NCI-H146 treated with DMSO at 0.1 percent for 48 hours (cell line): ENCODE measurements at regions not wholly inside any gene's neighbourhood (a gene's known extent, or its start where the extent isn't known, plus 50 kb on each side); places are given as distances from the start of the nearest gene placed in this dataset.
"Not testable (repeated sequence)": the region's sequence is repeated elsewhere in the genome, so short reads cannot be mapped to it uniquely, and the experiment has no call there.

Source experiments
- DNase-seq: peaks from one replicate; lab custom pipeline; 2025; ENCODE audit not compliant: unreplicated experiment; lab: John Stamatoyannopoulos, UW

DNA sequence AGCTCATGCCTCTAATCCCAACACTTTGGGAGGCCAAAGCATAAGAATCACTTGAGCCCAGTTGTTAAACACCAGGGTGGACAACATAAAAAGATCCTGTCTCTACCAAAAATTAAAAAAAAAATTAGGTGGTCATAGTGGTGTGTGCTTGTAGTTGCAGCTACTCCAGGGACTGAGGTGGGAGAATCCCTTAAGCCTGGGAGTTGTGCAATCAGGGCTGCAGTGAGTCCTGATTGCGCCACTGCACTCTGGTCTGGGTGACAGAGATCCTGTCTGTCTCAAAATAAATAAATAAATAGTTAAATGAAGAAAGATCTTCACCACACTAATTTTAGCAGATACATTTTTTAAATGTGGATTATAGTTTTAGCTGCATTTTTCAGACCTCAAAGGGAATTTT, 433.2 kb downstream of the MAT2B start:
- no peak for DNase-seq

DNA sequence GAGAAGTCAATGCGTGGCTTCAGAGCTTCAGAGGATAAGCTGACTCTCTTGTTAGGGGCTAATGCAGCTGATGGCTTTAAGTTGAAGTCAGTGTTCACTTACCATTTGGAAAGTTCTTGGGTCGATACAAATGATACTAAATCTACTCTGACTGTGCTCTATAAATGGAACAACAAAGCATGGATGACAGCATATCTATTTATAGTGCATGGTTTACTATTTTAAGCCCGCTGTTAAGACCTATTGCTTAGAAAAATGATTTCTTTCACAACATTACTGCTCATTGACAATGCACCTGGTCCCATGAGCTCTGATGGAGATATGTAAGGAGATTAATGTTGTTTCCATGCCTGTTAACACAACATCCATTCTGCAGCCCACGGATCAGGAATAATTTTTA, 435.7 kb downstream of the MAT2B start:
- DNase-seq: no peak

DNA sequence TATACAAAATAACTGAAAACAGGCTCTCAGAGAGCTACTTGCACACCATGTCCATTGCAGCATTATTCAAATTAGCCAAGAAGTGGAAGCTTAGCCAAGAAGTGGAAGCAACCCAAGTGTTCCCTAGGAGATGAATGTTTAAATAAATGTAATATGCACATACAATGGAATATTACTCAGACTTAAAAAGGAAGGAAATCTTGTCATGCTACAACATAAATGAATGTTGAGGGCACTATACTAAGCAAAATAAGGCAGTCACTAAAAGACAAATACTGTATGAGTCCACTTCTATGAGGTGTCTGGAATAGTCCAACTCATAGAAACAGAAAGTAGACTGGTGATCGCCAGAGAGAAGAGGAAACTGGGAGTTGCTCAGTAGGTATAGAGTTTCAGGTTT, 438.1 kb downstream of the MAT2B start:
- DNase-seq: no peak

DNA sequence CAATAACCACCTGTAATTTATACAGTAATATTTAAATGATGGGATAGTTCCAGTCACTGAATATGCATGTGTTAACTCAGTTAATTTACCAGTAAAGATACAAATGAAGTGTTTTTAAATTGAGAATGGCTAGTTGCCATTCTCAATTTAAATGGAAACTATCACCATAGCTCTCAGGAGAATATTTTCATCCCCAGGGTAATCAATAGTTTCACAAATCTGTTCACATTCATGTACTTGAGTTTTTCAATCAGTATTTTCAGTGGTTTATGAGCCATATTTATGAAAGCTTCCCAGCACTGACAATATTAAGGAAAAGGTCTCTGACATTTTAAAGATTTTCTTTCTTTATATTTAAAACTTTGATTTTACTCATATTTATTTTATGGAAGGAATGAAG, 439.3 kb downstream of the MAT2B start:
- DNase-seq: no peak

DNA sequence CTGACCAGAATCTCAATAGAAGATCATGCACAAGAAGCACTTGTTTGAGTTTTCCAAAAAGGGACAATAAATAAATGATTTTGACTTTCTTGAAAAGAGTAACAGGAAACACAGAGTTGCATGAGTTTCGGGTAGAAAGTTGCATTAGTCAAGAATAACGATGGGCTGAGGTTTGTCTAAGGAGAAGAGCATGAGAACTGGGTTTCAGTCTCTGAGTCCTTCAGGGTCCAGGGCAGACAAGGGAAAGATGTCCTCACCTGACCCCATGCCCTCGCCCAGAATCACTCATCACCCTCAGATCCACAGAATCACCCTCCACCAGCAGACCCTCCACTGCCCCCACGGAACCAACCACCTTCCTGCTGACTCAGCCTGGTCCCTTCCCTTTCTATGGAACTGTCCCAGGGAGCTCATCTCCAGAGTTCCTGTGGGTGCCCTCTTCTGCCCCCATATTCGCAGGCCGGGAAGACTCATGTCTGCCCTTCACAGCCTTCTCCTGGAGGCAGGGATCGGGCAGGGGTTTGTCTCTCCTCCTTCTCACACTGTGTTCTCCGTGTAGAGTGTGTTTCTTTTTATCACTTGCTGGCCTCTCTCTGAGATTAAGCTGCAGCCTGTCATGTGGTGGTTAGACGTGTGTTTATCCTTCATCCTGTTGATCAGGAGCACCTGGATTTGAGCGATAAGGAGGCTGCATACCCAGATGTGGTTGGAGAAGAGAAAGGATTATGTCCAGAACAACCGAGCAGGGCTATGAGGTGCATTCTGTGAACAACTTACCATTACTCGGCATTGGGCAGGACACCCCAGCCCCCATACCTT, 442.6 kb downstream of the MAT2B start:
- no peak for DNase-seq

DNA sequence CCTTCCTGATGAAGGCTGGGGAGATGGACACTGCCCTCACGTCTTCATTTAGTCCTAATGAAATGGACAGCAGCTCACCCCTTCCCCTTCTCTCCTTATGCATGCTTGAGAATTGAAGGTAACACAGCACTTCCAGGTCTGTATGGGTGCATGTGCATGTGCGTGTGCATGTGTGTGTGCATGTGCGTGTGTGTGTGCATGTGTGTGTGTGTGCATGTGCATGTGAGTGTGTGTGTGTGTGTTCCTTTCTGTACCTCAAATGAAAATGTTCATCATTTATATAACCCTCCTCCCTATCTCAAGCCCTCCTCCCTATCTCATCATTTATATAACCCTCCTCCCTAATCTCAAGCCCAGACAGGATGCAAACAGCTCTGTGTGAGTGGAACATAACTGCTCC, 444.8 kb downstream of the MAT2B start:
- DNase-seq: no peak

DNA sequence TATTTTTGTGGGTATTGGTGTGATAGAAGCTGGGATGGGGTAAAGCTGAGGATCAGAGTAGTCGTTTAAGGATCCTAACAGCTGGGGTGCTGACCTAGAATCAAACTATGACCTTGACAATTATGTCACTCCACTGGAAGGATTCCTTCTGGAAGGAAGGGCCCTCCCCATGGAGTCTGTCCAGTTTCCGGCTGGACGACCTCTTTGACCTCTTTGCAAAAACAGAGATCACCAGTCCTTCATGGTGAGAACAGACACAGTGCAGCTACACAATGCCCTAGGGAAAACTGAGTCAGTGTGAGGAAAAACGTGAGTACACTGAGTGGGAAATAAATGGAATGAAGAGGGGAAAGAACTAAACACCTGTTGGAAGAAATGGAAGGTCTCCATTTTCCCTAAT, 445.6 kb downstream of the MAT2B start:
- DNase-seq: no peak

DNA sequence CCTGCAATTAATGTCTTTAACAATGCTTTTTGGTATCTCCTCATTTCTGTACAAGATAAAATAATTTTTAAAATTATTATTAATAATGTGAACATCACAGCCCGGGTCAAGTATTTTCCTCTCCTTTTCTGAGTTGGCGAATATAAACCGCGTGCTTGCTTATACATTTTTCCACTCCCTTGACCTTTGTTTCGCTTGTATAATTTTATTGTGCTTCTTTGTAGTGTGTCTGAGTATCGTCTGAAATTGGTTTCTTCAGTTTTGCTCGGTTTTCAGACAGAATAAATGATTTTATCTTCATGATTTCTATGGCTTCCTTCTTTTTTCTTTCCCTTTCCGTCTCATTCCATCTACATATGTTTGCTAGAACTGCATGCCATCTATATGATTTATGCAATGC, 448.5 kb downstream of the MAT2B start:
- no peak for DNase-seq

DNA sequence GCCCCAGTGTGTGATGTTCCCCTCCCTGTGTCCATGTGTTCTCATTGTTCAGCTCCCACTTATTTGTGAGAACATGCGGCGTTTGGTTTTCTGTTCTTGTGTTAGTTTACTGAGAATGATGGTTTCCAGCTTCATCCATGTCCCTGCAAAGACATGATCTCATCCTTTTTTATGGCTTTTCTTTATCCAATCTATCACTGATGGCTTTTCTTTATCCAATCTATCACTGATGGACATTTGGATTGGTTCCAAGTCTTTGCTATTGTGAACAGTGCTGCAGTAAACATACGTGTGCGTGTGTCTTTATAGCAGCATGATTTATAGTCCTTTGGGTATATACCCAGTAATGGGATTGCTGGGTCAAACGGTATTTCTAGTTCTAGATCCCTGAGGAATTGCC, 455.8 kb downstream of the MAT2B start:
- not testable (repeated sequence) for DNase-seq

DNA sequence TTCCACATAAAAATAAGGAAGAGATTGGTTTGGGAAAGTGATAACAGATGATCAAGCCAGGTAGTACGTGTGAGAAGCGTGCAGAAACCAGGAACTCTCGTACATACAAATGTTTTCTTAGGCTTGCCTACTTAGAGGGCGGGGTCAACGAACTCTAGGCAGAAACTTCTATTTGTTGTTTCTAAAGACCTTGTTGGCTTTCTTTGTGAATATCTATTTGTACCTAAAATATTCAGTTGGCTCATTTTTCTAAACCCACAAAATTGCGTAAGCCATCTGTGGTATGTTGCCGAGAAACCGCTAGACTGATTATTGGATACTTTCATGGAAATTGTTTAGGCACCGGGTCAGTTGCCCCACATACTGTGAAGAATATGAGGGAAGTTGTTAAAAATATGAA, 458.5 kb downstream of the MAT2B start:
- DNase-seq: no peak

DNA sequence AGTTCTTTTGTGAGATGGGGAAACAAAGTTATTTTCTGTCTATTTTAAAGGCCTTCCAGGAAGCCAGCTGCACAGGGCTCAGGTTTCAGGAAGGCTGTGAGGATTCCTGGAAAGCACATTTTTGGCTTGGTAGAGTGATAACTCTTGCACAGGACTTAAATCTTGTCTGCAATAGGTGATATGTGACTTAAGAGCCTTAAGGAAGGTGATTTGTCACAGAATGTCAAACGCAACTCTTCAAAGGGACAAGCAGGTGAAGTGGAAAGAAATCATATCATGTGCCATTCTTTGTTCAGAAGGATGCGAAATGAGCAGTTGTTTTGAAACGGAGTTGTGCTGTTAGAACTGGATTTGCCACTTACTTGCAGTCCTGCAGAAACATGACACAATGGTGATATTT, 459.3 kb downstream of the MAT2B start:
- no peak for DNase-seq

DNA sequence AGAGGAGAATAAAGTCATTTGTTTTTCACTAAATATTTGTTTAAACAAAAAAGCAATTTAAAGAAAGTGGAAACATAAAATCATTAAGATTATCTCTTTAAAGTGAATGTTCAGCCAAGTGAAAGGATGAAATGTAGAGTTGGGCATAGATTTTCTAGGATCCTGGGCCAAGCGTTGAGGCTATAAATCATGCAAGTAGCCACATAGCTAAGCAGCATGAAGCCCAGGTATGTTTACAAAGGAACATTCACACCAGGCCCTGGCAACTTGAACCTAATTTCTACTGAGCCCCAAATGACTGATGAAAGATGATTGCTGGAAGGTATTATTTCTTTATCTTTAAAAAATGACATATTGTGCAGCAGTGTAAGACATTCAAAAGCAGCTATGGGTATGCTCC, 461.8 kb downstream of the MAT2B start:
- no peak for DNase-seq

DNA sequence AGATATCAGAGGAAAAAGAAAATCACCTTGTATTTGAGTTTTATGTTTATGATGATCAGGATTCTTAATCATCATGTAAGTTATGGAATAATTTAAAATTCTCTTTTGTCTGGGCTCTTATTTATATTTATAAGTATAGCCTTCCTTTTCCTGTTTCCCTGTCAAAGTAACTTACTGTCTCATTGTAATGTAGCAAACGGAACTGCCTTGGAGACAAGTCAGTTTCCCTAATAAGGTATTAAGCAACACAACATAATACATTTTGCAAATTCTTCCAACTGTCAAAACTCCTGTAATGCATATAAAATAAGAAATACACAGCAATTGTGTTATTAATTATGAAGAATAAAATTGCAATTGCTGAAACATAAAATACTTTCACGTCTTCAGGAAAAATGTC, 463.2 kb downstream of the MAT2B start:
- no peak for DNase-seq

DNA sequence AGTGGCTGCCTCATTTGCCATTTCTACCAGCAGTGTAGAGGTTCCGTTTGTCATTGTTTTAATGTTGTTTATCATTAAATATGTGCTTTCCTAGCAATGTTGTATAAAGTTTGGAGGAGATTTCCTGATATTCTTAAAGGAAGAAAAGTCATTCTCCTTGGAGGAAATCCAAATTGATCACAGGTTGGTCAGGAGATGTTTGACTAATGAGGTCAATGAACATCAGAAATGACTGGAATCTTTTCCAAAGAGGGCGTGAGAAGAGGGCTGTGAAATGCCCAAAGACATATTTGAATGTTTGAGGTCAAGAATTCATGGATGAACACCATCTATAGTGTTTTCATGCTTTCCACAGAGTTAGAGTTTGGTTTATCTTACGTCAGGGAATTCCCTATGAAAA, 471.3 kb downstream of the MAT2B start:
- DNase-seq: no peak

DNA sequence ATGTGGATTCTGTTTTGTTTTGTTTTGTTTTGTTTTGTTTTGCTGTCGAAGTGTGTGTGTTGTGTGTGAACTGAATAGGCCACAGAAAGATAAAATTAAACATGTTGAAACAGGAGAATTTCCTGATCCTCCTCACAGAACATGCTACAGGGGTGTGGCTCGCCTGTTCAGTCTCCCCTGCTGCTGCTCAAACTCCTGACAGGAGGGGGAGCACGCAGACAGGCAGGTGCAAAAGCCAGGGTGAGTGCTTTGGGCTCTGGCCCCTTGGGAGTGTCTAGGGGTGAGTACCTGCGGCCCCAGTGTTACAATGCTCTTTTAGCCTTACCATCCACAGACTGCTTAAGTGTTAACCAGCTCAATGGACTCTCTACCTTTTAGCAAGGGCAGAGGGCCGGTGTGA, 473.5 kb downstream of the MAT2B start:
- no peak for DNase-seq

DNA sequence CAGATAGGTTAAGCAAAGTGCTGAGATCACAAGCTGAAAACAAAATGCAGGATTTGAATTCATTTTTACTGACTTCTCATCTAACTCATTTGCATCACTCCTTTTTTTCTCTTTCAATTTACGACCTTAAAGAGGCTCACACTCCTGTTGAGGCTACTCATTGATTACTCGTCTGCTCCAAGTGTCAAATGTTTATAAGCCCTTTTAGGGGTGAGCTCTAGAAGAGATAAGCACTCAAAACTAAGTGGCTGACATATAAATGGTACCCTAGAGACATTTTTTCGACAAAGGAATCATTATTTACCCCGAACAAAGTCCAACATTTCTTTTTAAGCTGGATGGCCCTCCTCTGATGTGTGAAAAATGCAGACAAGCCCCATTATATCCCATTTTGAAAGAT, 483.1 kb downstream of the MAT2B start:
- no peak for DNase-seq

DNA sequence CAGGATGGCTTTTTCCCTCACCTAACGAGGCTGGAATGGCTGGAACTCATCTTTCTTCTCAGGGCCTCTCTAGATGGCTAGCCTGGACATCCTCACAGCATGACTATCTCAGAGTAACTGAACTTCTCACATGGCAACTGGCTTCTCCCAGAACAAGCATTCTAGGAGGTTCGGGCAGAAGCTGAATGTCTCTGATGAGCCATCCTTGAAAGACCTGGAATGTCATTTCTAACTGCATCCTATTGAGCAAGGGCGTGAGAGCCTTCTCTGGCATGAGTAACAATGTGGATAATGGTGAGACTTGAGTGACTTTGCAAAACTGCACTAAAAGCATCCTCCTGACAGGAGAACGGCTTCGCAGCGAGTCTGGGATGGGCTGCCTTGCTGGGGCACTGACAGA, 487.7 kb downstream of the MAT2B start:
- DNase-seq: no peak

DNA sequence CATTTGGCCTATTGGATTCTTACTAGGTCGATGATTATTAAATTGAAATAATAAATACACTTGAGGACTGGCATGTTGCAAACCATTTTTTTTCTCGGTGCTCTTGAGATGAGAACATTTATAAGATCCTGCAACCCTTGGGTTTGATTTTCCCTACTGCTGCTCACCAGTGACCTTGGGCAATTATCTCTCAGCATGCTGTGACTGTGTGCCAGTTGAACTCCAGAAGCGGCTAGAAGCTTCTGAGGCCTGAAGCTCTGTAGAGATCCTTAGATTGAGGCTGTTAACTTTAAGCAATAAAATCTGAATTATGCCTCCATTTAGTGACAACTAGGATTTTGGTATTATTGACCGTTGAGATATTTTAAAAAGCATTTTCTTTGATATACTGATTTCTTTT, 489.8 kb downstream of the MAT2B start:
- DNase-seq: no peak

DNA sequence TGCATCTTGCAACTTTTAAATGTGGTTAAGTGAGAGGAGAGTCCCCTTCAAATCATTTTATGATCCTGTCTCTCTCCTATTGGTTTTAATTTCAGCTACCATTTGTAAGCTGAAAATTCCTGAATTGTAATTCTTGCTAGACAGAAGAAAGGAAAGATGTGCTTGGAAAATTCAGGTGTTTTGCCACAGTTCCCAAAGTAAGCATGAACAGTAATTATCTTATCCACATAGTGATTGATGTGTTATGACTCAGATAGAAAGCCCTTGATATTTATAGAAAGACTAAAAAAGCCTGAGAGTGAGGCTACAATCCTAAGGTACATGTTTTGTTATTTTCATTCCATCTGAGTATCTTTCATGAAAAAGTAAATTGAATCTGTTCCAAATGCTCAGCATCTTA, 492.5 kb downstream of the MAT2B start:
- no peak for DNase-seq

DNA sequence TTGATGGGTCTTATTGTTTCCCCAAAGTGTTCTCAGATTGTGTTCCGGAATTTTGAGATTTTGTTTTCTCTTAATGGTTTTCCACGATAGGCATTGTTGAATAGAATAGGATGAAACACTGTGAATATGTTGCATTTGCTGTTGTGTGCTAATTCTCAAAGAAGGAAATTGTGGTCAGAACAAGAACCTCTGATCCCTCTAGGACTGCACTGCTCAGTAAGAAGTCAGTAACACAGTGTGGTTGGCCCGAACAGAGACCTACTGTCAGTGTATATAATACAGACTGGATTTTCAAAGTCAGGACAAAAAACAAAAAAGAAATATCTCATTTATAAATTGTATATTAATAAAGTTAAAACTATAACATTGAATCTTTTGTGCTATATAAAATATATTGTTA, 494.8 kb downstream of the MAT2B start:
- no peak for DNase-seq

DNA sequence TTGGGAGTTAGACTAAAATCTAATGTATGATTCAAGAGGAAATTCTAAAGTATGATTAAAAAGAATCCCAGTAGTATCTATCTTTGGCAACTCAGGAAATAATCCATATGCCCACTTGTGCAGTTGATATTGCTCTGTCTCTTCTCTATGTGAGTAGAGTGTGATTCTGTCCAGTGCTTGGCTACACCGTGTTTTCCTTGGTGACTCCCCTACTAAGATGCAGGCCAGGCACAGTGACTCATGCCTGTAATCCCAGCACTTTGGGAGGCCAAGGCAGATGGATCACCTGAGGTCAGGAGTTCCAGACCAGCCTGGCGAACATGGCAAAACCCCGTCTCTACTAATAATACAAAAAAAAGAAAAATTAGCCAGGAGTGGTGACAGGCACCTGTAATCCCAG, 495.4 kb downstream of the MAT2B start:
- DNase-seq: no peak

DNA sequence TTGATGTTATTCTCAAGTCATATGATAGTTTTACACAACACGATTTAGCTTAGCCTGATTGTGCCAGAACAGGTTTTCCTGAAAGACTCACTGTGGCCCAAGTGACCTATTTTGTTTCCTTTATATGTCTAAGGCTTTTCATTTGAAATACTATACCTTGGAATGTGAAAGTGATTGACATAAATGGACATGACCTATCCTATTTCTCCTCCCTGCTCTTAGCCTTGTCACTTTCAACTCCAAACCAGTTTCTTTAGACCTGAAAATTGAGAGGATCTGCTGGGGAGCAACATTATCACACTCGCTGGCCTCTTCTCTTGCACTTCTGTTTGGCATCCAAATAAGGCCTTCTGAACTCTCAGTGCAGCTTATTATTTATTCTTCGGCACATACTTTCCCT, 496.8 kb downstream of the MAT2B start:
- no peak for DNase-seq

DNA sequence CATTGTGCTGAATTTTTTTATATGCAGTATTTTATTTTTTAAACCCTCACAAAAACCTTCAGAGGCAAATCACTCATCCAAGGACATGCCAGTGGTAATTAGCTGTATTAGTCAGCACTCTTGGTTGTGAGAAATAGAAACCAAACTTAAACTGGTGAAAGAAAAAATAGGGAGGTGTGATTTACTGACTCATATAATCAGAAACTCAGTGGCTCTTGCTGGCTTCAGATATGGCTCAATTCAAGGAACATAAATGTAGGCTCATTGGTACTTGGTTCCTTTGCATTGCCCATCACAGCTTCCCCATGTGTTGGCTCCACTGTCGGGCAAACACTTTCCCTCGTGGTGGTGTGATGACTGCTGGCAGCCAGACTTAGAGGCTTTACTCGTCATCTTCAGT, 497.2 kb downstream of the MAT2B start:
- DNase-seq: no peak
